NCI-H2227 treated with DMSO at 0.1 percent for 48 hours (cell line): ENCODE measurements at regions not wholly inside any gene's neighbourhood (a gene's known extent, or its start where the extent isn't known, plus 50 kb on each side); places are given as distances from the start of the nearest gene placed in this dataset.

Source experiments
- DNase-seq: peaks from one replicate; lab custom pipeline; 2025; lab: John Stamatoyannopoulos, UW

GRCh38 chr1:182293119-182293589 lies 98.4 kb downstream of the GLUL start:
- DNase-seq, result no peak

DNA sequence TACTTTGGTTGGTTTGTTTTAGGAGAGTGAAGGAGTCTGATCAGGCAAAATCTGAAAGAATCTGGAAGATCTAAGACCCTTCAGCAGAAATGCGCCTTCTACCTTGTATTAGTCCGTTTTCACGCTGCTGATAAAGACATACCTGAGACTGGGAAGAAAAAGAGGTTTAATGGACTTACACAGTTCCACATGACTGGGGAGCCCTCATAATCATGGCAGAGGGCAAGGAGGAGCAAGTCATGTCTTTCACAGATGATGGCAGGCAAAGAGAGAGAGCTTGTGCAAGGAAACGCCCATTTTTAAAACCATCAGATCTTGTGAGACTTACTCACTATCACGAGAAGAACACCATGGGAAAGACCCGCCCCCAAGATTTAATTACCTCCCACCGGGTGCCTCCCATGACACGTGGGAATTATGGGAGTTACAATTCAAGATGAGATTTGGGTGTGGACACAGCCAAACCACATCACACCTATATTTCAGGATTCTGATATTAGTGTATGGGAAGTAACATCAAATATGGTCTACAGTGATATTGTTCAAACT lies 99.3 kb downstream of the GLUL start:
- no peak for DNase-seq

GRCh38 chr1:182291584-182292192 lies 99.9 kb downstream of the GLUL start:
- no peak for DNase-seq

- no peak for DNase-seq
Measured at GRCh38 chr1:182288749-182289604, 102.6 kb downstream of the GLUL start.

- no peak for DNase-seq
Measured at GRCh38 chr1:182286761-182287160, 104.8 kb downstream of the GLUL start.

GRCh38 chr1:182283746-182284544 lies 107.6 kb downstream of the GLUL start:
- no peak for DNase-seq

- DNase-seq, result no peak
Measured at GRCh38 chr1:182281541-182281940, 110.0 kb downstream of the GLUL start.

- DNase-seq, result no peak
Measured at GRCh38 chr1:182280504-182280900, 111.1 kb downstream of the GLUL start.

- DNase-seq, result peak; percentile 62
Measured at GRCh38 chr1:182279724-182280503, 111.7 kb downstream of the GLUL start.

DNA sequence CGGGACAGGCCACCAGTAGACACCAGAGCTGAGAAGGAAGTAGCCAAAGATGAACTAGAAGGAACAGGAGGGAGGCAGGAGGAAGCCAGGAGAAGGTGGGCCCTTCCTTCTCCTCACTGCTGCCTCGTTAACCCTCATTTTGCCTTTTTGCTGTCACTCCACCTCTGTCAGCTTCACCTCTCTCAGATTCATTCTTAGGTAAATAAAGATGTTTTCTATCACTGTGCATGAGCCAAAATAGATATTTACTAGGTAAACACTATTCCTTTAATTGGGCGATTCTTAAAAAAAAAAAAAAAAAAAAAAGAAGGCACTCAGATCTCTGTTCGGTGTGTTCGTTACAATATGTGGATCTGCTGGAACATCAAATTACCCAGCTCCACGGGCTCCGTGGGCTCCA lies 112.3 kb downstream of the GLUL start:
- DNase-seq, result no peak

- no peak for DNase-seq
Measured at GRCh38 chr1:182278144-182279054, 113.2 kb downstream of the GLUL start.

DNA sequence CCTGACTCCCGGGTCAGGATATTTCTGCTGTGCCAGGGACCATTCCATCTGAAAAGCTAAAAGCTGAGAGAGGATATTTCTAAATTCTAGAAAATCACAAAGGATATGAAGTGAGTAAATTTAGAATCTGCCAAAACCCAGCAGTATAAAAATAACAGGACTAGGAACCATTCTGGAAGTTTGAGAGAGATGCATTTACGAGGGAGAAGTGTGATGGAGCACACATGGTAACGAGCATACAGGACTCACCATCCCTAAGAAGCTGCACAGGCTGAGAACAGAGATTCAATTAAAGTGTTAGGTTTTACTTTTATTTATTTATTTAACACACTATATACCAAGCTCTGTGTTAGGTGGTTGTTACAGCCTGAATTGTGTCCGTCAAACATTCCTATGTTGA lies 116.3 kb downstream of the GLUL start:
- no peak for DNase-seq

GRCh38 chr1:182274618-182275017 lies 117.0 kb downstream of the GLUL start:
- DNase-seq, result no peak

- DNase-seq, result no peak
Measured at GRCh38 chr1:182270731-182271130, 120.9 kb downstream of the GLUL start.

DNA sequence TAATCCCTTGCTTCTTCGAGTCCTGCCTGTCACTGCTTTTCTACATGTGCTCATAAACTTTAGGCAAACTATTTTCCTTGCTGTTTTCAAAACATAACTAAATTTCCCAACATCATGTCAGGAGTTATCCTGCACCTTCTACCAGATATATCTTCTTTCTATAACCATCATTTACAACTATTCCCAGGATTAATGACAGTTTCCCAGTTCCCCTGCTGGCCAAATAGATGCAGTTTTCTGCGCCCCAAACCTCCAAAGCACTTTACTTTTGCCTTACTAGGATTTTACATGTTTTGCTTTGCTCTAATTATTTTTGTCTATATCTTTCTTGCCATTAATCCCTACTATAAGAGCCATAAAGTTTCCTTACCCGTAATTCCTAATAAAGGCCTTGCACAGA lies 122.5 kb downstream of the GLUL start:
- no peak for DNase-seq

- no peak for DNase-seq
Measured at GRCh38 chr1:182268669-182269068, 122.9 kb downstream of the GLUL start.

DNA sequence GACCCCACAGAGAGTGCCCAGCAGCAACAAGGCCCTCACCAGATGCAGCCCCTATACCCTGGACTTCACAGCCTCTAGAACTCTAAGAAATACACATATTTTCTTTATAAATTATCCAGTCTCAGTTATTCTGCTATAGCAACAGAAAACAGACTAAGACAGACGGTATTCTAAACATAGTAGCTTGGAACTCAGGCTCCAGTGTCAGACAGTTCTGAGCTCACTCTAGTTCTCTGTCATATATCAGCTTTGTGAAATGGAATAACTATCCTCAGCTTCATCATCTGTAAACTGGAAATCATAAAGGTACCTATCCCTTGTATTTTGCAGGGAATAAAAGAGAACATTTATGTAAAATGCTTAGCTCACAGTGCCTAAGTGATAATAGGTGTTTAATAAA lies 127.4 kb downstream of the GLUL start:
- DNase-seq, result no peak

DNA sequence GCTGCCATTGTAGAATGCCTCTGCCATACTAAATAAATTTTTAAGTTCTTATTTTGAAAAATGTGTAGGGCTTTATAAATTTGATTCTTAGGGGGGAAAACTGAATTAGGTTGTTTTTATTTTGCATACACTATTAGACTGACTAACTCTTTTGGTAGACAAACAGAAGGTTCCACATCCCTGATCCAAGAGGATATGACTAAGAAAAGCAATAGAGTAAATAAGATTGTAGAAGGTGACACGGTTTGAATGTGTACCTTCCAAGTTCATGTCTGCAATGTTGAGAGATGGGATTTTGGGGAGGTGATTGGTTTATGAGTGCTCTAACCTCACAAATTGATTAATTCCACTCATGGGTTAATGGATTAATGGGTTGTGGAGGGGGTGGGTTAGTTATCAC lies 127.9 kb downstream of the GLUL start:
- no peak for DNase-seq

DNA sequence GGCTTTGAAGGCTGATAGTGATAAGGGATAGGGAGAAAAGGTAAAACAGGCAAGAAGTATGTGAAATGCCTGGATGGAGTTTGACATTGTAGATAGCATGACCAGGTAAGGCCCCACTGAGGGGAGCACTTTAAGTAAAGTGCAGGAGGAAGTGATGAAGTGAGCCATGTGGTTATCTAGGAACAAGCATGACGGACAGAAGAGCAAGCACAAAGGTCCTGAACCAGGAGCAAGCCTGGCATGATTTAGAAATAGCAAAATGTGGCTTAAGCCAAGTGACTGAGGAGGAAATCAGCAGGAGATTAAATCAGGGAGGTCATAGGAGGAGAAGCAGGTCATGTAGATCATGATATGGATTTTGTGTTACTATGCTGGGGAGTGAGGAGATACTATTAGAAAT lies 129.2 kb downstream of the GLUL start:
- DNase-seq, result no peak

- DNase-seq, result no peak
Measured at GRCh38 chr1:182261655-182262054, 129.9 kb downstream of the GLUL start.

DNA sequence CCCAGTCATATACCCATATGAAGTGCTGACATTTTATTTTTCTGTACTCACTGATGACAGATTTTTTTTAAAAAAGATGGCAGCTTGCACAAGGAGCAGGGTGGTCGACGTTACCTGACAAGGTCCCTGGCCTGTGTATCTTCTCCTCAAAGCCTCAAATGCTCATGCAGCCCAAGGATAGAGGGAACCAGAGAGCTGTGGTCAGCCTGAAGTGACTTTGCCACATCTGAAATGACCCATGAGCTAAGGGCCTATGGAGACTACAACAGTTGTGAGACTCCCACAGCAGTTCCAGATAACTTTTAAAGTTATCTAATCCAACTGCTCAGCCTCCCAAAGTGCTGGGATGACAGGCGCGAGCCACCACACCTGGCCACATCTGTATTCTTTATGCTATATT lies 131.1 kb downstream of the GLUL start:
- DNase-seq, result no peak
